ENCODE measurements at regions not wholly inside any gene's neighbourhood (a gene's known extent, or its start where the extent isn't known, plus 50 kb on each side); places are given as distances from the start of the nearest gene placed in this dataset.

DNA sequence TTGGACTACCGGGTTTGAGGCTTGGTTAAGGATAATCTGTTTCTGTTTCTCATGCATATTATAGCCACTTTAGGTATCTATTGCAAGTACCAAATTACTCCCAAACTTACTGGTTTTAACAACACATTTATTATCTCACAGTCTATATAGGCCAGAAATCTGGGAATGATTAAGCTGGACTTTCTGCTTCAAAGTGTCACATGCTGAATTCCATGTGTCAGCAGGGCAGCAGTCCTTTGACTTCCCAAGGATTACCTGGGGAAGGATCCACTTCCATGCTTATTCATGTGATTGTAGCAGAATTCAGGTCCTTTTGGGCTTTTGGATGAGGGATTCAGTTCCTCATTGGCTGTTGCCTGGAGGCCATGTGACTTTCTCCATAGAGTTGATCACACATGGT lies 349.0 kb upstream of the TRAM1L1 start:
- H3K36me3 ChIP-seq (ENCODE audit: insufficient read depth, low read length): no peaks in the 10 kb centered on the region
- H3K9me3 ChIP-seq (ENCODE audit: low read length): no peaks in the 10 kb centered on the region
- CTCF ChIA-PET (ENCODE audit: unreplicated experiment): no interaction called here
- H3K79me2 ChIP-seq (ENCODE audit: insufficient read depth, low read depth, low read length): no peaks in the 10 kb centered on the region
- no TSS peak for BruUV-seq (replicated peaks)
- TF ChIP-seq EZH2phosphoT487 (IDR thresholded peaks at IDR 0.05; ENCODE audit: borderline replicate concordance, low read depth, low read length): no peak
- TF ChIP-seq, protein P1, sequence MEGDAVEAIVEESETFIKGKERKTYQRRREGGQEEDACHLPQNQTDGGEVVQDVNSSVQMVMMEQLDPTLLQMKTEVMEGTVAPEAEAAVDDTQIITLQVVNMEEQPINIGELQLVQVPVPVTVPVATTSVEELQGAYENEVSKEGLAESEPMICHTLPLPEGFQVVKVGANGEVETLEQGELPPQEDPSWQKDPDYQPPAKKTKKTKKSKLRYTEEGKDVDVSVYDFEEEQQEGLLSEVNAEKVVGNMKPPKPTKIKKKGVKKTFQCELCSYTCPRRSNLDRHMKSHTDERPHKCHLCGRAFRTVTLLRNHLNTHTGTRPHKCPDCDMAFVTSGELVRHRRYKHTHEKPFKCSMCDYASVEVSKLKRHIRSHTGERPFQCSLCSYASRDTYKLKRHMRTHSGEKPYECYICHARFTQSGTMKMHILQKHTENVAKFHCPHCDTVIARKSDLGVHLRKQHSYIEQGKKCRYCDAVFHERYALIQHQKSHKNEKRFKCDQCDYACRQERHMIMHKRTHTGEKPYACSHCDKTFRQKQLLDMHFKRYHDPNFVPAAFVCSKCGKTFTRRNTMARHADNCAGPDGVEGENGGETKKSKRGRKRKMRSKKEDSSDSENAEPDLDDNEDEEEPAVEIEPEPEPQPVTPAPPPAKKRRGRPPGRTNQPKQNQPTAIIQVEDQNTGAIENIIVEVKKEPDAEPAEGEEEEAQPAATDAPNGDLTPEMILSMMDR (conservative IDR thresholded peaks at IDR 0.05; ENCODE audit: low read length): no peak
- intact Hi-C loops (cut with micrococcal nuclease; ENCODE audit: unreplicated experiment): no loop called here
- H3K9me2 ChIP-seq (ENCODE audit: insufficient read depth, low read length): no peaks in the 10 kb centered on the region
- H3K4me3 ChIP-seq (ENCODE audit: low read depth, low read length, poor library complexity, severe bottlenecking): no peak overlapping the region
- no peak overlapping the region for H3K27ac ChIP-seq (ENCODE audit: low read depth, low read length, poor library complexity, severe bottlenecking)
- POLR2A ChIA-PET: interaction anchor here (0.9 kb wide), 1 partner anchor 47 kb away, joined by 3 read pairs; no protein-coding TSS in a partner anchor
- no peaks in the 10 kb centered on the region for H4K20me1 ChIP-seq (ENCODE audit: insufficient read depth, low read length)
- no peaks in the 10 kb centered on the region for H3K4me1 ChIP-seq (ENCODE audit: insufficient read depth, low read length, poor library complexity, severe bottlenecking)
- no peak for DNase-seq (ENCODE audit: low spot score)
- H2AFZ ChIP-seq (ENCODE audit: low read length): no peak overlapping the region
- no peak overlapping the region for H3K4me2 ChIP-seq (ENCODE audit: low read length)

DNA sequence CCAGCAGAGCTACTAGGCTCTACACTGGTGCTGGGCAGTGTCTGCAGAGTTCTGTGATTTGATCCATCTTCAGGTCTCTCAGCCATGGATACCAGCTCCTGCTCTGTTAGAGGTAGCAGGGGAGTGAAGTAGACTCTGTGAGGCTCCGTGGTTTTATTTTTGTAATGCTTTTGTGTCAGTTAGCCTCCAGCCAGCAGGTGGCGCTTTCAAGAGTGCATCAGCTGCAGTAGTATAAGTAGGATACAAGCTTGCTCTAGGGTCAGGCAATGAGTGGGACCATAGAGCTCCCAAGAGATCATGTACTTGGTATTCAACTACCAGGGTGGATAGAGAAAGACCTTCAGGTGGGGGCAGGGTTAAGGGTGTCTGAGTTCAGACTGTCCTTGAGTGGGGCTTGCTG lies 362.5 kb upstream of the TRAM1L1 start:
- ChIA-PET CTCF (ENCODE audit: unreplicated experiment) (no interaction called here), POLR2A (interaction anchor here (1.4 kb wide), 1 partner anchor 13 kb away, joined by 5 read pairs; no protein-coding TSS in a partner anchor)
- TF ChIP-seq EZH2phosphoT487 (IDR thresholded peaks at IDR 0.05; ENCODE audit: borderline replicate concordance, low read depth, low read length): no peak
- TF ChIP-seq, protein P1 (conservative IDR thresholded peaks at IDR 0.05; ENCODE audit: low read length): peak; percentile 78
- no peaks in the 10 kb centered on the region for H3K79me2 ChIP-seq (ENCODE audit: insufficient read depth, low read depth, low read length)
- H3K4me3 ChIP-seq (ENCODE audit: low read depth, low read length, poor library complexity, severe bottlenecking): no peak overlapping the region
- H4K20me1 ChIP-seq (ENCODE audit: insufficient read depth, low read length): no peaks in the 10 kb centered on the region
- H3K27ac ChIP-seq (ENCODE audit: low read depth, low read length, poor library complexity, severe bottlenecking): no peak overlapping the region
- intact Hi-C loops (cut with micrococcal nuclease; ENCODE audit: unreplicated experiment): no loop called here
- H3K9me3 ChIP-seq (ENCODE audit: low read length): no peaks in the 10 kb centered on the region
- BruUV-seq (replicated peaks): no TSS peak
- no peaks in the 10 kb centered on the region for H3K9me2 ChIP-seq (ENCODE audit: insufficient read depth, low read length)
- DNase-seq (ENCODE audit: low spot score): peak; percentile 31
- H3K4me1 ChIP-seq (ENCODE audit: insufficient read depth, low read length, poor library complexity, severe bottlenecking): no peaks in the 10 kb centered on the region
- H3K36me3 ChIP-seq (ENCODE audit: insufficient read depth, low read length): no peaks in the 10 kb centered on the region
- H2AFZ ChIP-seq (ENCODE audit: low read length): no peak overlapping the region
- H3K4me2 ChIP-seq (ENCODE audit: low read length): no peak overlapping the region

DNA sequence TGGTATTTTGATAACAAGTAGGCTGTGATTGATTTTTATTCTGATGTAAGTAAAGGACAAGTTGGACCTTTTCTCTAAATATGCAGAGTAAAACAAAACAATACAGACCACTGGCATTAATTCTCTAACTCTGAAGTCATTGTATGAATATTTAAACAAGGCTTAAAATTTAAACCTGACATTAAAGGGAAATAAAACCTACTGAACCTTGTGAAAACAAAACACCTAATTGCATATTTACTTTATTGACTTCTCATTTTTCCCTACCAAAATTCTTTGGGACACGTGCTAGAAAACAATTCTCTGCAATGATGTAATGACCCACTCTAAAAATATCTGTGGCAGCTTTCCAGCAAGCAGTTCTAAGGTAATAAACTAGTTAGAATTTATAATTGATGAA lies 369.7 kb upstream of the TRAM1L1 start:
- no peak overlapping the region for H3K4me2 ChIP-seq (ENCODE audit: low read length)
- no peak overlapping the region for H2AFZ ChIP-seq (ENCODE audit: low read length)

More for the DNA sequence above, 369.7 kb upstream of the TRAM1L1 start:
- Histone ChIP-seq H3K27ac (ENCODE audit: low read depth, low read length, poor library complexity, severe bottlenecking) (no peak overlapping the region), H3K4me3 (ENCODE audit: low read depth, low read length, poor library complexity, severe bottlenecking) (no peak overlapping the region), H4K20me1 (ENCODE audit: insufficient read depth, low read length) (no peaks in the 10 kb centered on the region), H3K36me3 (ENCODE audit: insufficient read depth, low read length) (no peaks in the 10 kb centered on the region), H3K9me3 (ENCODE audit: low read length) (no peaks in the 10 kb centered on the region), H3K9me2 (ENCODE audit: insufficient read depth, low read length) (no peaks in the 10 kb centered on the region), H3K4me1 (ENCODE audit: insufficient read depth, low read length, poor library complexity, severe bottlenecking) (no peaks in the 10 kb centered on the region), H3K79me2 (ENCODE audit: insufficient read depth, low read depth, low read length) (no peaks in the 10 kb centered on the region)
- intact Hi-C loops (cut with micrococcal nuclease; ENCODE audit: unreplicated experiment): no loop called here
- ChIA-PET CTCF (ENCODE audit: unreplicated experiment) (no interaction called here), POLR2A (interaction anchor here (0.6 to 1.1 kb wide), 2 partner anchors 39 to 46 kb away, joined by 3 to 5 read pairs; no protein-coding TSS in a partner anchor)
- TF ChIP-seq, protein P1 (conservative IDR thresholded peaks at IDR 0.05; ENCODE audit: low read length): no peak
- TF ChIP-seq EZH2phosphoT487 (IDR thresholded peaks at IDR 0.05; ENCODE audit: borderline replicate concordance, low read depth, low read length): no peak
- DNase-seq (ENCODE audit: low spot score): no peak
- BruUV-seq (replicated peaks): no TSS peak
